Gastroesophageal sphincter (tissue), 3 donors: ENCODE measurements at regions not wholly inside any gene's neighbourhood (a gene's known extent, or its start where the extent isn't known, plus 50 kb on each side); places are given as distances from the start of the nearest gene placed in this dataset.

Experiments
- POLR2A ChIP-seq, 2 donors: fragments of 450-650 bp; IDR thresholded peaks; one replicate each; pipeline ENCODE4 v1.6.1; 2017; ENCODE audit warnings: antibody characterized with exemption in 2 of 2, mild to moderate bottlenecking in 2 of 2, moderate library complexity in 1 of 2
- TF ChIP-seq, protein P1 (sequence below), 4 experiments: fragments of 200-600 bp in 2 of 4; fragments of 450-650 bp in 2 of 4; sonication (generic) in 1 of 4; IDR thresholded peaks; one replicate each; pipeline ENCODE4 v1.5.1; 2017 to 2019; ENCODE audit warnings: antibody characterized with exemption in 4 of 4, mild to moderate bottlenecking in 2 of 4, moderate library complexity in 2 of 4

- TF ChIP-seq, protein P1, sequence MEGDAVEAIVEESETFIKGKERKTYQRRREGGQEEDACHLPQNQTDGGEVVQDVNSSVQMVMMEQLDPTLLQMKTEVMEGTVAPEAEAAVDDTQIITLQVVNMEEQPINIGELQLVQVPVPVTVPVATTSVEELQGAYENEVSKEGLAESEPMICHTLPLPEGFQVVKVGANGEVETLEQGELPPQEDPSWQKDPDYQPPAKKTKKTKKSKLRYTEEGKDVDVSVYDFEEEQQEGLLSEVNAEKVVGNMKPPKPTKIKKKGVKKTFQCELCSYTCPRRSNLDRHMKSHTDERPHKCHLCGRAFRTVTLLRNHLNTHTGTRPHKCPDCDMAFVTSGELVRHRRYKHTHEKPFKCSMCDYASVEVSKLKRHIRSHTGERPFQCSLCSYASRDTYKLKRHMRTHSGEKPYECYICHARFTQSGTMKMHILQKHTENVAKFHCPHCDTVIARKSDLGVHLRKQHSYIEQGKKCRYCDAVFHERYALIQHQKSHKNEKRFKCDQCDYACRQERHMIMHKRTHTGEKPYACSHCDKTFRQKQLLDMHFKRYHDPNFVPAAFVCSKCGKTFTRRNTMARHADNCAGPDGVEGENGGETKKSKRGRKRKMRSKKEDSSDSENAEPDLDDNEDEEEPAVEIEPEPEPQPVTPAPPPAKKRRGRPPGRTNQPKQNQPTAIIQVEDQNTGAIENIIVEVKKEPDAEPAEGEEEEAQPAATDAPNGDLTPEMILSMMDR (IDR thresholded peaks at IDR 0.05): no peak
- TF ChIP-seq POLR2A (IDR thresholded peaks at IDR 0.05): no peak
Observed at GRCh38 chr16:13427943-13428342, 492.0 kb upstream of the ERCC4 start.
